ENCODE measurements at regions not wholly inside any gene's neighbourhood (a gene's known extent, or its start where the extent isn't known, plus 50 kb on each side); places are given as distances from the start of the nearest gene placed in this dataset.

- Histone ChIP-seq H3K79me2 (ENCODE audit: control insufficient read depth, low read length) (no peaks in the 10 kb centered on the region), H3K9me2 (replicated peaks; ENCODE audit: control insufficient read depth, low read length) (no peaks in the 10 kb centered on the region), H3K27me3 (ENCODE audit: control insufficient read depth, low read length) (no peaks in the 10 kb centered on the region), H3K4me2 (ENCODE audit: low read length) (no peak overlapping the region), H3K4me1 (ENCODE audit: control insufficient read depth, low read length) (no peaks in the 10 kb centered on the region), H3F3A (ENCODE audit: control insufficient read depth, insufficient read depth) (no peaks in the 10 kb centered on the region), H4K20me1 (ENCODE audit: control insufficient read depth, insufficient read depth, low read depth, low read length) (no peaks in the 10 kb centered on the region), H3K9me3 (ENCODE audit: control insufficient read depth, insufficient read depth, low read length) (no peaks in the 10 kb centered on the region), H3K4me3 (ENCODE audit: low read length) (no peak overlapping the region), H3K36me3 (ENCODE audit: control insufficient read depth, low read length) (no peaks in the 10 kb centered on the region), H3K27ac (ENCODE audit: low read depth, low read length) (no peak overlapping the region)
- TF ChIP-seq, protein P1, sequence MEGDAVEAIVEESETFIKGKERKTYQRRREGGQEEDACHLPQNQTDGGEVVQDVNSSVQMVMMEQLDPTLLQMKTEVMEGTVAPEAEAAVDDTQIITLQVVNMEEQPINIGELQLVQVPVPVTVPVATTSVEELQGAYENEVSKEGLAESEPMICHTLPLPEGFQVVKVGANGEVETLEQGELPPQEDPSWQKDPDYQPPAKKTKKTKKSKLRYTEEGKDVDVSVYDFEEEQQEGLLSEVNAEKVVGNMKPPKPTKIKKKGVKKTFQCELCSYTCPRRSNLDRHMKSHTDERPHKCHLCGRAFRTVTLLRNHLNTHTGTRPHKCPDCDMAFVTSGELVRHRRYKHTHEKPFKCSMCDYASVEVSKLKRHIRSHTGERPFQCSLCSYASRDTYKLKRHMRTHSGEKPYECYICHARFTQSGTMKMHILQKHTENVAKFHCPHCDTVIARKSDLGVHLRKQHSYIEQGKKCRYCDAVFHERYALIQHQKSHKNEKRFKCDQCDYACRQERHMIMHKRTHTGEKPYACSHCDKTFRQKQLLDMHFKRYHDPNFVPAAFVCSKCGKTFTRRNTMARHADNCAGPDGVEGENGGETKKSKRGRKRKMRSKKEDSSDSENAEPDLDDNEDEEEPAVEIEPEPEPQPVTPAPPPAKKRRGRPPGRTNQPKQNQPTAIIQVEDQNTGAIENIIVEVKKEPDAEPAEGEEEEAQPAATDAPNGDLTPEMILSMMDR (IDR thresholded peaks at IDR 0.05; ENCODE audit: low read depth, low read length, poor library complexity, severe bottlenecking), result no peak
- TF ChIP-seq EZH2phosphoT487 (IDR thresholded peaks at IDR 0.05; ENCODE audit: borderline replicate concordance, low read length), result no peak
Measured at GRCh38 chrX:68988865-68989264, 160.0 kb downstream of the EFNB1 start.

GRCh38 chrX:68985135-68985755 is 156.4 kb downstream of the EFNB1 start:
- H3K79me2 ChIP-seq (ENCODE audit: control insufficient read depth, low read length), result no peaks in the 10 kb centered on the region
- H3K4me3 ChIP-seq (ENCODE audit: low read length), result no peak overlapping the region
- H3K9me2 ChIP-seq (replicated peaks; ENCODE audit: control insufficient read depth, low read length), result no peaks in the 10 kb centered on the region
- no peaks in the 10 kb centered on the region for H3K9me3 ChIP-seq (ENCODE audit: control insufficient read depth, insufficient read depth, low read length)
- H3K4me1 ChIP-seq (ENCODE audit: control insufficient read depth, low read length), result no peaks in the 10 kb centered on the region
- no peak overlapping the region for H3K4me2 ChIP-seq (ENCODE audit: low read length)
- H4K20me1 ChIP-seq (ENCODE audit: control insufficient read depth, insufficient read depth, low read depth, low read length), result no peaks in the 10 kb centered on the region
- no peaks in the 10 kb centered on the region for H3K36me3 ChIP-seq (ENCODE audit: control insufficient read depth, low read length)
- H3K27me3 ChIP-seq (ENCODE audit: control insufficient read depth, low read length), result no peaks in the 10 kb centered on the region
- TF ChIP-seq EZH2phosphoT487 (IDR thresholded peaks at IDR 0.05; ENCODE audit: borderline replicate concordance, low read length), result no peak
- TF ChIP-seq, protein P1 (IDR thresholded peaks at IDR 0.05; ENCODE audit: low read depth, low read length, poor library complexity, severe bottlenecking), result no peak
- no peaks in the 10 kb centered on the region for H3F3A ChIP-seq (ENCODE audit: control insufficient read depth, insufficient read depth)
- no peak overlapping the region for H3K27ac ChIP-seq (ENCODE audit: low read depth, low read length)

- no peak overlapping the region for H3K4me2 ChIP-seq (ENCODE audit: low read length)
Measured at GRCh38 chrX:68983004-68983857, 154.4 kb downstream of the EFNB1 start.

More at GRCh38 chrX:68983004-68983857, 154.4 kb downstream of the EFNB1 start:
- H3F3A ChIP-seq (ENCODE audit: control insufficient read depth, insufficient read depth), result no peaks in the 10 kb centered on the region
- no peaks in the 10 kb centered on the region for H3K27me3 ChIP-seq (ENCODE audit: control insufficient read depth, low read length)
- no peaks in the 10 kb centered on the region for H3K9me2 ChIP-seq (replicated peaks; ENCODE audit: control insufficient read depth, low read length)
- no peaks in the 10 kb centered on the region for H3K79me2 ChIP-seq (ENCODE audit: control insufficient read depth, low read length)
- no peaks in the 10 kb centered on the region for H3K9me3 ChIP-seq (ENCODE audit: control insufficient read depth, insufficient read depth, low read length)
- H3K4me3 ChIP-seq (ENCODE audit: low read length), result no peak overlapping the region
- H4K20me1 ChIP-seq (ENCODE audit: control insufficient read depth, insufficient read depth, low read depth, low read length), result no peaks in the 10 kb centered on the region
- TF ChIP-seq EZH2phosphoT487 (IDR thresholded peaks at IDR 0.05; ENCODE audit: borderline replicate concordance, low read length), result no peak
- TF ChIP-seq, protein P1 (IDR thresholded peaks at IDR 0.05; ENCODE audit: low read depth, low read length, poor library complexity, severe bottlenecking), result no peak
- no peaks in the 10 kb centered on the region for H3K36me3 ChIP-seq (ENCODE audit: control insufficient read depth, low read length)
- H3K4me1 ChIP-seq (ENCODE audit: control insufficient read depth, low read length), result no peaks in the 10 kb centered on the region
- H3K27ac ChIP-seq (ENCODE audit: low read depth, low read length), result no peak overlapping the region

All from DOHH2 (cell line).